Heart left ventricle (tissue), 16 donors: ENCODE measurements at regions not wholly inside any gene's neighbourhood (a gene's known extent, or its start where the extent isn't known, plus 50 kb on each side); places are given as distances from the start of the nearest gene placed in this dataset.
A peak's percentile ranks its signal among the peaks of the same experiment; 100 is the strongest.
"Not testable (repeated sequence)": the region's sequence is repeated elsewhere in the genome, so short reads cannot be mapped to it uniquely, and the experiment has no call there.

Source experiments
- ATAC-seq, 4 donors: fragments of 200-7000 bp; cut with Tn5 transposase; one replicate each; pipeline ENCODE4 v1.9.1; 2020 to 2022; ENCODE audit warnings: moderate library complexity in 4 of 4, mild to moderate bottlenecking in 3 of 4, moderate number of reproducible peaks in 1 of 4
- DNase-seq, 5 donors: peaks; one replicate each; pipeline ENCODE4 v3.0.0-alpha.2; 2020
- H3K27ac ChIP-seq, 12 donors: fragments of 200-600 bp; sonication (generic) in 4 of 12; one replicate each; pipeline versions ENCODE4 v1.5.0 to v1.8.0; 2016 to 2022; ENCODE audit warnings: mild to moderate bottlenecking in 2 of 12
- H3K27me3 ChIP-seq, 9 donors: fragments of 200-600 bp; sonication (generic) in 2 of 9; one replicate each; pipeline versions ENCODE4 v1.5.1 to v1.8.0; 2016 to 2022; ENCODE audit warnings: mild to moderate bottlenecking in 3 of 9
- H3K36me3 ChIP-seq, 9 donors: fragments of 200-600 bp; sonication (generic) in 2 of 9; one replicate each; pipeline versions ENCODE4 v1.5.0 to v1.8.0; 2018 to 2022; ENCODE audit warnings: mild to moderate bottlenecking in 2 of 9
- H3K4me1 ChIP-seq, 12 donors: fragments of 200-600 bp; sonication (generic) in 4 of 12; one replicate each; pipeline versions ENCODE4 v1.5.0 to v1.8.0; 2016 to 2022; ENCODE audit warnings: mild to moderate bottlenecking in 3 of 12
- H3K4me3 ChIP-seq, 12 donors: fragments of 200-600 bp; sonication (generic) in 4 of 12; one replicate each; pipeline versions ENCODE4 v1.5.0 to v1.8.0; 2017 to 2022; ENCODE audit warnings: mild to moderate bottlenecking in 9 of 12, moderate library complexity in 4 of 12
- H3K9me3 ChIP-seq, 12 donors: fragments of 200-600 bp; sonication (generic) in 4 of 12; one replicate each; pipeline versions ENCODE4 v1.5.0 to v1.8.0; 2016 to 2022; ENCODE audit warnings: mild to moderate bottlenecking in 1 of 12
- POLR2A ChIP-seq, 2 donors: fragments of 450-650 bp; IDR thresholded peaks; one replicate each; pipeline ENCODE4 v1.6.1; 2017; ENCODE audit warnings: antibody characterized with exemption in 2 of 2, mild to moderate bottlenecking in 2 of 2, moderate library complexity in 2 of 2
- WGBS, 4 donors: extraction: QIAGEN DNeasy Blood & Tissue Kit in 2 of 4; methylation state at CpG; one replicate each; pipeline versions ENCODE4 v1.1.5 to v1.1.7; 2013 to 2018; 5-methylcytosine and 5-hydroxymethylcytosine counted together
- intact Hi-C, 10 donors: fragments of 100-400 bp; cut with DNase I; formaldehyde crosslinking; loops; one replicate each; pipeline versions ENCODE4 v1.11.1 to v1.14.2; 2022
- TF ChIP-seq, protein P1 (sequence below), 12 donors: fragments of 200-600 bp; sonication (generic) in 4 of 12; IDR thresholded peaks; one replicate each; pipeline versions ENCODE4 v1.5.0 to v1.8.0; 2018 to 2022; ENCODE audit warnings: antibody characterized with exemption in 12 of 12, mild to moderate bottlenecking in 5 of 12
- donor health status: ischemic (EF 13 %, LVEDD 7.1; RV severe dilation, severe dysfunction).
- donor health status: healthy with polysubstance abuse.
- donor health status: DM: no; HTN: yes; CAD: no.
- donor health status: DM: no; HTN: no; CAD: no.
- donor health status: ischemic (EF 25% LVEDD 6.9; RV normal size, moderate dysfunction).
- donor health status: ischemic (EF 25% LVEDD 5.7; RV mildly dilated, moderate dysfunction).
- donor health status: healthy.
- donor health status: DM: yes; HTN: yes; CAD: no.
- donor health status: ischemic (EF 35%, LVEDD 5.7; RV mildly dilated, moderate dysfunction).
- donor health status: nonischemic (EF 11% LVEDD 7.7; RV severe dilation, severe dysfunction).
- donor health status: DM: yes; HTN: yes; CAD: no.
- donor health status: PGD.
- donor health status: ischemic (EF 29% LVEDD 5.4; RV normal size, mild dysfunction).
- donor health status: nonischemic (EF 23%, LVEDD 6.1; RV moderate dilation, normal function).

DNA sequence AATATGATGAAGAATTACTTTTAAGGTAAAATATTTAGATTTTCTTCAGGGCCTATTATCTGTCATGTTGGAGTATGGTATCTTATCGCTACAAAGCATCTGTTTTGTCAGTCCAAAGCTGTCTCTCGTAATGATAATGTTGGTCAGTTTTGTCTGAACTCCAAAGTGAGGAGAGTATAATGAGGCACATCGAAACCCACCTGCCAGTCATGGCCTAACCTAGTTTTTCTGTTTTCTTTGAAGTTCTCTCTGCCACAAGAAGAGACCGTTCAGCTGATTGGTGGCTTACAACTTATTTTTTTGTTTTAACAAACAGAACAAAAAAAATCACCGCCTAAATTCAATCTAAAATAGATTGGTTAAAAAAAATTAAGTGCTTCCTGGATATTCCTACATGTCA is 1387.9 kb downstream of the RPIA start:
- WGBS, 4 donors = 64 to 66% (median 65%) methylated on average over 5 of the region's 5 CpGs
- peaks cover 0 to 13% (median 0%) of the 10 kb centered on the region in 9 donors for H3K27me3 ChIP-seq
- intact Hi-C loops = no loop called here

DNA sequence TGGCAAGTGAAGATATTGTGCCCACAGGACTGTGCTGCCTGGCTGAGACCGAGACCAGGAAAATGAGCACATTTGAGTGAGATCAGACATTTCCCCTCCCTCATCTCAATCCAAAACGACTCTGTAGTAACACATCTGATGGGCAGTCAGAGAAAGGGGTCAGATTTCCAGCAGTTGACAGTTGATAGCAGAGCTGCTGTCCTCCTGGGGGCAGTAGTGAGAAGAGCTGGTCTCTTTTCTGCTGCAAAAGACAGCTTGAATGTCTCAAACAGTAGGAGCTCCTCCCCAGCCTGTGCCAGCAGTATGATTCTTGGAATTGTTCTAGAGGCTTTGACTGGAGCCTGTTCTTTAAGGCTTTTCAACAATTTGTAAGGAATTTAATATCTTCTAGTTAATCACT is 1396.3 kb downstream of the RPIA start:
- intact Hi-C loops, H3K27me3 ChIP-seq, H3K27ac ChIP-seq, H3K9me3 ChIP-seq, DNase-seq, H3K4me3 ChIP-seq, H3K4me1 ChIP-seq, ATAC-seq, H3K36me3 ChIP-seq: not testable (repeated sequence)
- TF ChIP-seq, protein P1, sequence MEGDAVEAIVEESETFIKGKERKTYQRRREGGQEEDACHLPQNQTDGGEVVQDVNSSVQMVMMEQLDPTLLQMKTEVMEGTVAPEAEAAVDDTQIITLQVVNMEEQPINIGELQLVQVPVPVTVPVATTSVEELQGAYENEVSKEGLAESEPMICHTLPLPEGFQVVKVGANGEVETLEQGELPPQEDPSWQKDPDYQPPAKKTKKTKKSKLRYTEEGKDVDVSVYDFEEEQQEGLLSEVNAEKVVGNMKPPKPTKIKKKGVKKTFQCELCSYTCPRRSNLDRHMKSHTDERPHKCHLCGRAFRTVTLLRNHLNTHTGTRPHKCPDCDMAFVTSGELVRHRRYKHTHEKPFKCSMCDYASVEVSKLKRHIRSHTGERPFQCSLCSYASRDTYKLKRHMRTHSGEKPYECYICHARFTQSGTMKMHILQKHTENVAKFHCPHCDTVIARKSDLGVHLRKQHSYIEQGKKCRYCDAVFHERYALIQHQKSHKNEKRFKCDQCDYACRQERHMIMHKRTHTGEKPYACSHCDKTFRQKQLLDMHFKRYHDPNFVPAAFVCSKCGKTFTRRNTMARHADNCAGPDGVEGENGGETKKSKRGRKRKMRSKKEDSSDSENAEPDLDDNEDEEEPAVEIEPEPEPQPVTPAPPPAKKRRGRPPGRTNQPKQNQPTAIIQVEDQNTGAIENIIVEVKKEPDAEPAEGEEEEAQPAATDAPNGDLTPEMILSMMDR (IDR thresholded peaks at IDR 0.05) = peak in 2 of 12 donors; percentile 6
- WGBS, 4 donors = 10 to 20% (median 16%) methylated on average over 1 to 2 of the region's 2 CpGs

More for the DNA sequence above, 1387.9 kb downstream of the RPIA start:
- Histone ChIP-seq H3K27ac (no peak overlapping the region), H3K9me3 (no peaks in the 10 kb centered on the region), H3K4me1 (no peaks in the 10 kb centered on the region), H3K4me3 (no peak overlapping the region), H3K36me3 (no peaks in the 10 kb centered on the region)
- ATAC-seq (no peak), DNase-seq (no peak)
- no peak for TF ChIP-seq POLR2A (IDR thresholded peaks at IDR 0.05)
- TF ChIP-seq, protein P1 (IDR thresholded peaks at IDR 0.05) = no peak

DNA sequence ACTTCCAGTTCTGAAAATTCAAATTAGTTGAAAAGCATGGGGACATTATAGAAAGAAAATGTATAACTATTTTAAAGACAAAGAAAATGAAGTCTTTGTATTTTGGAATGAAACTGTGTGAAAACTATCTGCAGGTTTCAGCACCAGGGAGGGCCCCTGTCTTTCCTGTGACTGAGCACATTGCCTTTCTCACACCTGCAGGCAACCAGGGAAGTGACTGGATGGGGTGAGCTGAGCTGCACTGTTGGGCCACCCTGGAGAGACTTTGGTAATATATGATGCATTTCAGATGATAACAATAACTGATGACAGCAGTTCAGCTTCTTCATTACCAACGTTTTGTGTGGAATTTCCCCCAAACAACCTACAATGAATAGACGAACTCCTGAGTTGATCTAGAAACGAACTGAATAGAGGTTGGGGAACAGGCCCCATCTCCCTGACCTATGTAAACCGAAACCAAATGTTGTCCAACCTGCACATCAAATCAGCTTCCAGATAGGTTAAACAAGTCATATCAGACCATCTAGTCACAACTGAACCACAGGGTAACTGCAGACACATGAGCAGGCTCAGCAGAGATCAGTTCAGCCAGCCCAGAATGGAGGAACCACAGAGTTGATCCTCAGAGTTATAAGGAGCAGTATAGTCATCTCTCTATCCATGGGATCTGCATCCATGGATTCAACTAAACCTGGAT is 1402.2 kb downstream of the RPIA start:
- H3K4me3 ChIP-seq, H3K27me3 ChIP-seq, intact Hi-C loops, H3K36me3 ChIP-seq, ATAC-seq, H3K9me3 ChIP-seq, DNase-seq, H3K27ac ChIP-seq, H3K4me1 ChIP-seq: not testable (repeated sequence)
- WGBS, 4 donors = 45 to 61% methylated on average over 3 of the region's 4 CpGs; no CpG with 5 or more reads in 2 of the 4 donors

DNA sequence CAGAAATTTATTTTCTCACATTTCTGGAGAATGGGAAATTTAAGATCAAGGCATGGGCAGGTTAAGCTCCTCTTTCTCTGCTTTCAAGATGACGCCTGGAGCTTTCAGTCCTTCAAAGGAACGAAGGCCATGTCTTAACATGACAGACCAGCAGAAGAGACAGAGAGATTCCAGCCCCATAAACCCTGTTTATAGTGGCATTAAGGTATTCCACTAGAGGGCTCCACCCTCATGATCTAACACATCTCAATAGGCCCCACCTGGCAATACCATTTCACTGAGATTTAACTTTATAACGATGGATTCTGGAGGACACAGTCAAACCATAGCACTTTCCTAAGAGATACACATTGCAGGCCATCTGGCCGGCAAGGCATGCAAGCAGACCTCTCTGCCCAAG is 1406.1 kb downstream of the RPIA start:
- H3K36me3 ChIP-seq, H3K4me3 ChIP-seq, ATAC-seq, H3K27ac ChIP-seq, H3K27me3 ChIP-seq, intact Hi-C loops, DNase-seq, H3K9me3 ChIP-seq, H3K4me1 ChIP-seq: not testable (repeated sequence)
- WGBS, 4 donors = 41 to 64% (median 56%) methylated on average over 3 to 4 of the region's 4 CpGs

DNA sequence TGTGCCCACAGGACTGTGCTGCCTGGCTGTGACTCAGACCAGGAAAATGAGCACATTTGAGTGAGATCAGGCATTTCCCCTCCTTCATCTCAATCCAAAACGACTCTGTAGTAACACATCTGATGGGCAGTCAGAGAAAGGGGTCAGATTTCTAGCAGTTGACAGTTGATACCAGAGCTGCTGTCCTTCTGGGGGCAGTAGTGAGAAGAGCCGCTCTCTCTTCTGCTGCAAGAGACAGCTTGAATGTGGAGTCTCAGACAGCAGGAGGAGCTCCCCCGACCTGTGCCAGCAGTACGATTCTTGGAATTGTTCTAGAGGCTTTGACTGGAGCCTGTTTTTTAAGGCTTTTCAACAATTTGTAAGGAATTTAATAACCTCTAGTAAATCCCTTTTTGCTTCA is 1413.7 kb downstream of the RPIA start:
- intact Hi-C loops, H3K9me3 ChIP-seq, H3K36me3 ChIP-seq, H3K4me1 ChIP-seq, ATAC-seq, H3K4me3 ChIP-seq, H3K27me3 ChIP-seq, H3K27ac ChIP-seq, DNase-seq: not testable (repeated sequence)
- 9 to 25% (median 17%) methylated on average over 4 of the region's 4 CpGs for WGBS, 4 donors

DNA sequence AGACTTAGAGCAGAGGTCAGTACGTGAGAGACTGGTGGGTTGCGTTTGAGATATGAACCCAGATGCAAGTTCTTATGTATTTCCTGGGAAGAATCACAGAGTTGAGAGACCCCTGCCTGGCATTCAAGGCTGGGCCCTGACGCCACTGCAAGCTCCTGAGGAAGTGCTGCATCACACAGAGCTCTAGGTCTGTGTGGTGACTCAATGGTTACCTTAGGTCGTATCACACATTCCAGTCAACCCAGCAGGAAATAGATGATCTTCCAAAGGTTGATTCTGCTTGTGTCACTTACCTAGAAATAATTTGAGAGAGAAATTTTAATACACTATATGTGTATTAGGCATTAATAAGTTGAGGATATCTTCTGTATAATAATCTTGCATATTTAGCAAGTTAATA is 1431.9 kb downstream of the RPIA start:
- H3K9me3 ChIP-seq, H3K4me3 ChIP-seq, H3K27me3 ChIP-seq, DNase-seq, H3K27ac ChIP-seq, intact Hi-C loops, H3K4me1 ChIP-seq, H3K36me3 ChIP-seq, ATAC-seq: not testable (repeated sequence)
- WGBS, 4 donors = 40 to 45% (median 44%) methylated on average over 4 of the region's 4 CpGs

DNA sequence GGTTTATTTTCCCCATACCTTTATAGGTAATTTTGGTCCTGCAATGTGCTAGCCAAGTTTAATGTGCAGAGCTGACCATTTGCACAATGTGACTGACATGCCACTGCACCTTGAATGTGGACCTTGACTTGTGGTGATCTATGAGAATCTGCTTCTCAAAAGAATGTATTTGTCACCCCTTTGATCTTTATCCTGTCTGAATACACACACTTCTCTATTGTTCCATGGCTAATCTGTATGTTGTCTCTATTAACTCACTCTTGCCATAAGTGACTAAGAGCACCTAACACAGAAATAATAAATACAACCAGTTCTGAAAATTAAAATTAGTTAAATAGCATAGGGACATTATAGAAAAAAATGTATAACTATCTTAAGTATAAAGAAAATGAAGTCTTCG is 1447.6 kb downstream of the RPIA start:
- intact Hi-C loops, H3K36me3 ChIP-seq, DNase-seq, H3K4me1 ChIP-seq, H3K4me3 ChIP-seq, H3K27ac ChIP-seq, H3K9me3 ChIP-seq, ATAC-seq, H3K27me3 ChIP-seq: not testable (repeated sequence)
- 80 to 95% (median 86%) methylated on average over 1 of the region's 1 CpG for WGBS, 4 donors

DNA sequence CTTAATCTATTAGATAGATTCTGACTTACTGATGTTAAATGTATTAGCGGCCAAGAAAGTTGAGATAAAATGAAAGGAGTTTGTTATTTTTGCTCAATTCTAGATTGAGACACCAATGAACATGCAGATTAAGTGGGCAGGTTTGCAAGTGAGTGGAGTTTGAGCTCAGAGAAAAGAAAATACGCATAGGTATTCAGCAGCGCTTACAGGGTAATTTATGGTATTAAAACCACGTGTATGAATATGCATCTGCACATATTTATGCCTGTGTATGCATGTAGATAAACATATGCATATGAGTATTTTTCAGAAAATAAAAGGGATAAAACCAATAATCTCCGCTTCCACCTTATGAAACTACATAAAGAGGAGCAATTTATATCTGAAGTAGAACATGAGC is 1450.1 kb downstream of the RPIA start:
- intact Hi-C loops, H3K4me3 ChIP-seq, DNase-seq, H3K4me1 ChIP-seq, H3K9me3 ChIP-seq, H3K36me3 ChIP-seq, ATAC-seq, H3K27ac ChIP-seq, H3K27me3 ChIP-seq: not testable (repeated sequence)
- 37 to 67% (median 46%) methylated on average over 5 of the region's 5 CpGs for WGBS, 4 donors
